Activated naive CD4-positive, alpha-beta T cell treated with anti-CD3 and anti-CD28 coated beads, Interleukin-2, amount 10 ng/mL, durations not matched to agents 7 days and 5 days (primary cell): ENCODE measurements at regions not wholly inside any gene's neighbourhood (a gene's known extent, or its start where the extent isn't known, plus 50 kb on each side); places are given as distances from the start of the nearest gene placed in this dataset.
"Not testable (repeated sequence)": the region's sequence is repeated elsewhere in the genome, so short reads cannot be mapped to it uniquely, and the experiment has no call there.

Experiments
- CTCF ChIA-PET: fragments of 350-600 bp; sonication (Branson Sonifier 250); formaldehyde crosslinking; loops from one replicate; lab custom pipeline; 2021; ENCODE audit warnings: antibody characterized with exemption; lab: Charles Lee
- DNase-seq: peaks from one replicate; pipeline ENCODE4 v3.0.0-alpha.2; 2020
- H3K27ac Mint-ChIP-seq: one replicate; pipeline ENCODE4 v1.8.0; 2021; ENCODE audit warnings: mild to moderate bottlenecking, moderate library complexity, mixed read lengths
- H3K27me3 Mint-ChIP-seq: one replicate; pipeline ENCODE4 v1.8.0; 2021; ENCODE audit warnings: mild to moderate bottlenecking, mixed read lengths
- H3K36me3 Mint-ChIP-seq: one replicate; pipeline ENCODE4 v1.8.0; 2021; ENCODE audit warnings: mixed read lengths
- H3K4me1 Mint-ChIP-seq: one replicate; pipeline ENCODE4 v1.8.0; 2021; ENCODE audit warnings: mixed read lengths
- H3K4me3 Mint-ChIP-seq: one replicate; pipeline ENCODE4 v1.8.0; 2021; ENCODE audit warnings: mild to moderate bottlenecking, moderate library complexity, mixed read lengths
- H3K9me3 Mint-ChIP-seq: one replicate; pipeline ENCODE4 v1.8.0; 2021; ENCODE audit warnings: mixed read lengths

GRCh38 chr2:87405531-87406216 lies 342.2 kb upstream of the PLGLB2 start:
- H3K27me3 Mint-ChIP-seq, H3K27ac Mint-ChIP-seq, H3K4me3 Mint-ChIP-seq, H3K9me3 Mint-ChIP-seq, H3K36me3 Mint-ChIP-seq, DNase-seq, H3K4me1 Mint-ChIP-seq, CTCF ChIA-PET: not testable (repeated sequence)

GRCh38 chr2:87406406-87407175 lies 341.3 kb upstream of the PLGLB2 start:
- H3K27me3 Mint-ChIP-seq, CTCF ChIA-PET, H3K9me3 Mint-ChIP-seq, H3K4me1 Mint-ChIP-seq, H3K27ac Mint-ChIP-seq, DNase-seq, H3K36me3 Mint-ChIP-seq, H3K4me3 Mint-ChIP-seq: not testable (repeated sequence)

GRCh38 chr2:87409601-87410000 lies 338.3 kb upstream of the PLGLB2 start:
- DNase-seq, CTCF ChIA-PET, H3K36me3 Mint-ChIP-seq, H3K27me3 Mint-ChIP-seq, H3K4me3 Mint-ChIP-seq, H3K9me3 Mint-ChIP-seq, H3K4me1 Mint-ChIP-seq, H3K27ac Mint-ChIP-seq: not testable (repeated sequence)

- DNase-seq, H3K4me3 Mint-ChIP-seq, H3K9me3 Mint-ChIP-seq, H3K27me3 Mint-ChIP-seq, H3K36me3 Mint-ChIP-seq, H3K27ac Mint-ChIP-seq, CTCF ChIA-PET, H3K4me1 Mint-ChIP-seq: not testable (repeated sequence)
Measured at GRCh38 chr2:87410371-87410770, 337.5 kb upstream of the PLGLB2 start.

- H3K4me3 Mint-ChIP-seq, H3K36me3 Mint-ChIP-seq, H3K4me1 Mint-ChIP-seq, H3K27me3 Mint-ChIP-seq, H3K27ac Mint-ChIP-seq, H3K9me3 Mint-ChIP-seq, DNase-seq, CTCF ChIA-PET: not testable (repeated sequence)
Measured at GRCh38 chr2:87412036-87412820, 335.7 kb upstream of the PLGLB2 start.

- H3K4me3 Mint-ChIP-seq, H3K9me3 Mint-ChIP-seq, H3K27ac Mint-ChIP-seq, H3K4me1 Mint-ChIP-seq, CTCF ChIA-PET, DNase-seq, H3K36me3 Mint-ChIP-seq, H3K27me3 Mint-ChIP-seq: not testable (repeated sequence)
Measured at GRCh38 chr2:87414331-87414730, 333.6 kb upstream of the PLGLB2 start.

- H3K4me3 Mint-ChIP-seq, H3K27me3 Mint-ChIP-seq, H3K27ac Mint-ChIP-seq, CTCF ChIA-PET, H3K9me3 Mint-ChIP-seq, DNase-seq, H3K36me3 Mint-ChIP-seq, H3K4me1 Mint-ChIP-seq: not testable (repeated sequence)
Measured at GRCh38 chr2:87414795-87415570, 332.9 kb upstream of the PLGLB2 start.

GRCh38 chr2:87415586-87416265 lies 332.2 kb upstream of the PLGLB2 start:
- H3K9me3 Mint-ChIP-seq, H3K4me3 Mint-ChIP-seq, H3K4me1 Mint-ChIP-seq, H3K36me3 Mint-ChIP-seq, H3K27ac Mint-ChIP-seq, H3K27me3 Mint-ChIP-seq, DNase-seq, CTCF ChIA-PET: not testable (repeated sequence)

GRCh38 chr2:87416266-87416592 lies 331.7 kb upstream of the PLGLB2 start:
- DNase-seq, H3K27me3 Mint-ChIP-seq, CTCF ChIA-PET, H3K36me3 Mint-ChIP-seq, H3K4me1 Mint-ChIP-seq, H3K9me3 Mint-ChIP-seq, H3K27ac Mint-ChIP-seq, H3K4me3 Mint-ChIP-seq: not testable (repeated sequence)

- H3K4me3 Mint-ChIP-seq, DNase-seq, H3K9me3 Mint-ChIP-seq, H3K36me3 Mint-ChIP-seq, CTCF ChIA-PET, H3K27ac Mint-ChIP-seq, H3K27me3 Mint-ChIP-seq, H3K4me1 Mint-ChIP-seq: not testable (repeated sequence)
Measured at GRCh38 chr2:87417147-87417546, 330.7 kb upstream of the PLGLB2 start.

- DNase-seq, H3K4me3 Mint-ChIP-seq, H3K9me3 Mint-ChIP-seq, H3K27me3 Mint-ChIP-seq, H3K27ac Mint-ChIP-seq, H3K36me3 Mint-ChIP-seq, CTCF ChIA-PET, H3K4me1 Mint-ChIP-seq: not testable (repeated sequence)
Measured at GRCh38 chr2:87417742-87418567, 329.9 kb upstream of the PLGLB2 start.

- DNase-seq, H3K27ac Mint-ChIP-seq, H3K4me1 Mint-ChIP-seq, H3K4me3 Mint-ChIP-seq, H3K27me3 Mint-ChIP-seq, H3K36me3 Mint-ChIP-seq, CTCF ChIA-PET, H3K9me3 Mint-ChIP-seq: not testable (repeated sequence)
Measured at GRCh38 chr2:87418823-87419822, 328.8 kb upstream of the PLGLB2 start.
